HEK293 (cell line): ENCODE measurements at regions not wholly inside any gene's neighbourhood (a gene's known extent, or its start where the extent isn't known, plus 50 kb on each side); places are given as distances from the start of the nearest gene placed in this dataset.

Experiments
- CTCF ChIA-PET: fragments of 350-600 bp; formaldehyde crosslinking; extraction: SDS; loops from one replicate; lab custom pipeline; 2021; ENCODE audit warnings: antibody characterized with exemption; lab: Yijun Ruan, JAX
- POLR2A ChIA-PET: fragments of 300-600 bp; formaldehyde crosslinking; extraction: SDS; loops from one replicate; lab custom pipeline; 2020; ENCODE audit warnings: antibody characterized with exemption, inconsistent platforms; lab: Yijun Ruan, JAX
- H3K27ac ChIP-seq: fragments of 200-500 bp; sonication (Bioruptor generic); 2 replicates; pipeline ENCODE4 v1.5.1; 2014; ENCODE audit warnings: low read depth, low read length, control low read depth, inconsistent platforms; ENCODE audit errors: extremely low read depth
- H3K36me3 ChIP-seq, 2 experiments: fragments of 200-500 bp in 1 of 2; sonication (Bioruptor generic) in 1 of 2; 1 replicate in 1 of 2; 2 replicates in 1 of 2; pipeline ENCODE4 v1.5.1; 2014 to 2017; ENCODE audit warnings: inconsistent platforms in 2 of 2, low read length in 2 of 2; ENCODE audit not compliant: control insufficient read depth in 2 of 2, insufficient read depth in 1 of 2
- H3K4me1 ChIP-seq: fragments of 200-500 bp; sonication (Bioruptor generic); 2 replicates; pipeline ENCODE4 v1.5.1; 2014; ENCODE audit warnings: mild to moderate bottlenecking, low read length, inconsistent platforms; ENCODE audit not compliant: control insufficient read depth, insufficient read depth
- H3K4me3 ChIP-seq: 2 replicates; pipeline ENCODE4 v1.5.1; 2011; ENCODE audit warnings: low read depth, mild to moderate bottlenecking, control low read depth, low read length, moderate library complexity
- H3K9me3 ChIP-seq: fragments of 200-500 bp; sonication (Bioruptor generic); 2 replicates; pipeline ENCODE4 v1.5.1; 2014; ENCODE audit warnings: low read depth, low read length, inconsistent platforms; ENCODE audit not compliant: control insufficient read depth, insufficient read depth
- KLF8 ChIP-seq: fragments of 450-650 bp; formaldehyde crosslinking; IDR thresholded peaks from 2 replicates; pipeline ENCODE4 v1.5.1; 2016; ENCODE audit warnings: missing biosample characterization, missing genetic modification characterization
- KLF9 ChIP-seq: fragments of 450-650 bp; formaldehyde crosslinking; IDR thresholded peaks from 2 replicates; pipeline ENCODE4 v1.5.1; 2016; ENCODE audit warnings: missing biosample characterization, missing genetic modification characterization, low read depth
- MEIS1 ChIP-seq: sonication (generic); formaldehyde crosslinking; IDR thresholded peaks from 2 replicates; pipeline ENCODE4 v1.8.1; 2022; ENCODE audit warnings: missing genetic modification reagents, mild to moderate bottlenecking, borderline replicate concordance
- OSR2 ChIP-seq: fragments of 450-650 bp; formaldehyde crosslinking; IDR thresholded peaks from 2 replicates; pipeline ENCODE4 v1.5.1; 2016; ENCODE audit warnings: missing biosample characterization, missing genetic modification characterization
- ZFP3 ChIP-seq: fragments of 450-650 bp; formaldehyde crosslinking; IDR thresholded peaks from 2 replicates; pipeline ENCODE4 v1.5.1; 2016; ENCODE audit warnings: low read depth, missing biosample characterization, missing genetic modification characterization
- ZNF121 ChIP-seq: fragments of 450-650 bp; formaldehyde crosslinking; IDR thresholded peaks from 2 replicates; pipeline ENCODE4 v1.5.1; 2016; ENCODE audit warnings: missing biosample characterization, missing genetic modification characterization
- ZNF221 ChIP-seq: fragments of 450-650 bp; formaldehyde crosslinking; IDR thresholded peaks from 2 replicates; pipeline ENCODE4 v1.5.1; 2017; ENCODE audit warnings: missing biosample characterization, missing genetic modification characterization, borderline replicate concordance
- ZNF23 ChIP-seq: fragments of 450-650 bp; formaldehyde crosslinking; IDR thresholded peaks from 2 replicates; pipeline ENCODE4 v1.5.1; 2016; ENCODE audit warnings: missing biosample characterization, missing genetic modification characterization, borderline replicate concordance
- ZNF292 ChIP-seq: fragments of 450-650 bp; formaldehyde crosslinking; IDR thresholded peaks from 2 replicates; pipeline ENCODE4 v1.5.1; 2016; ENCODE audit warnings: low read depth, missing biosample characterization, missing genetic modification characterization, borderline replicate concordance
- ZNF366 ChIP-seq: fragments of 450-650 bp; formaldehyde crosslinking; conservative IDR thresholded peaks from 2 replicates; pipeline ENCODE4 v1.5.1; 2016; ENCODE audit warnings: missing biosample characterization, missing genetic modification characterization
- ZNF473 ChIP-seq: fragments of 450-650 bp; formaldehyde crosslinking; IDR thresholded peaks from 2 replicates; pipeline ENCODE4 v1.5.1; 2017; ENCODE audit warnings: missing biosample characterization, missing genetic modification characterization
- ZNF544 ChIP-seq: fragments of 450-650 bp; formaldehyde crosslinking; IDR thresholded peaks from 2 replicates; pipeline ENCODE4 v1.5.0; 2017; ENCODE audit warnings: missing biosample characterization, missing genetic modification characterization
- ZNF660 ChIP-seq: fragments of 450-650 bp; IDR thresholded peaks from 2 replicates; pipeline ENCODE4 v1.5.1; 2018; ENCODE audit warnings: missing biosample characterization, mild to moderate bottlenecking, missing genetic modification characterization
- ZSCAN30 ChIP-seq: fragments of 450-650 bp; IDR thresholded peaks from 2 replicates; pipeline ENCODE4 v1.5.1; 2018; ENCODE audit warnings: missing biosample characterization, mild to moderate bottlenecking, missing genetic modification characterization, moderate library complexity
- TF ChIP-seq, protein P1 (sequence below): fragments of 450-650 bp; formaldehyde crosslinking; IDR thresholded peaks from 2 replicates; pipeline ENCODE4 v1.5.1; 2016; ENCODE audit warnings: missing biosample characterization, missing genetic modification characterization, low read depth
- TF ChIP-seq, protein P2 (sequence below): fragments of 450-650 bp; formaldehyde crosslinking; IDR thresholded peaks from 2 replicates; pipeline ENCODE4 v1.5.1; 2017; ENCODE audit warnings: missing biosample characterization, missing genetic modification characterization
- TF ChIP-seq, protein P3 (sequence below): fragments of 450-650 bp; formaldehyde crosslinking; IDR thresholded peaks from 2 replicates; pipeline ENCODE4 v1.5.1; 2016; ENCODE audit warnings: missing biosample characterization, missing genetic modification characterization
- TF ChIP-seq, protein P4 (sequence below): fragments of 450-650 bp; formaldehyde crosslinking; IDR thresholded peaks from 2 replicates; pipeline ENCODE4 v1.5.1; 2017; ENCODE audit warnings: missing biosample characterization, missing genetic modification characterization
- TF ChIP-seq, protein P5 (sequence below): fragments of 450-650 bp; formaldehyde crosslinking; conservative IDR thresholded peaks from 2 replicates; pipeline ENCODE4 v1.5.1; 2016; ENCODE audit warnings: low read depth, missing biosample characterization, missing genetic modification characterization

DNA sequence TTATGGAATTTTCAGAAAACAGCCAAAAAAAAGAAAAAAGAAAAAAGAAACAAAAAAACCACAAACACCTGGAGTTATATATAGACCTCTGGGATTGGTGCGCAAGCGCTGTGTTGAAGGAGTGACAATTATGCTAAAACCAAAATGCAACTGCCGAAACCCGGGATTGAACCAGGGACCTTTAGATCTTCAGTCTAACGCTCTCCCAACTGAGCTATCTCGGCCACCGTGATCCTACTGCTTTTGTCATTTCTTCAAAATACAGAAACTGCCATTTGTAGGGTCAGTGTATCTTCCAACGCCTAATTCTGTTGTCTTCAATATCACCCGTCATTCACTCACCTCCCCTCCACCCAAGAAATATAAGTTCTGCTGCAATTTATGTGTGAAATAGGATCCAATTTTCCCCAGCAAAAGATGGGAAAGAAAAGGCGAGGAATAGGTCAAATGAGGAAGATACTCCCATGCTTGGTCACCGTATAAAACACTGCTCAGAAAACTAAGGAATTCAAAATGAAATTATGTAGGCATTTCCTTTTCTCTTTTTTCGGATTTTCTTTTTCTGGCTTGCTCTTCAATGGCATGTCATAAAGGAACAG lies 116.0 kb downstream of the TRIM27 start (continued):
- TF ChIP-seq, protein P1, sequence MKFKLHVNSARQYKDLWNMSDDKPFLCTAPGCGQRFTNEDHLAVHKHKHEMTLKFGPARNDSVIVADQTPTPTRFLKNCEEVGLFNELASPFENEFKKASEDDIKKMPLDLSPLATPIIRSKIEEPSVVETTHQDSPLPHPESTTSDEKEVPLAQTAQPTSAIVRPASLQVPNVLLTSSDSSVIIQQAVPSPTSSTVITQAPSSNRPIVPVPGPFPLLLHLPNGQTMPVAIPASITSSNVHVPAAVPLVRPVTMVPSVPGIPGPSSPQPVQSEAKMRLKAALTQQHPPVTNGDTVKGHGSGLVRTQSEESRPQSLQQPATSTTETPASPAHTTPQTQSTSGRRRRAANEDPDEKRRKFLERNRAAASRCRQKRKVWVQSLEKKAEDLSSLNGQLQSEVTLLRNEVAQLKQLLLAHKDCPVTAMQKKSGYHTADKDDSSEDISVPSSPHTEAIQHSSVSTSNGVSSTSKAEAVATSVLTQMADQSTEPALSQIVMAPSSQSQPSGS (tag by site-specific recombination): no peak
- TF ChIP-seq ZNF121 (tag by site-specific recombination) (no peak), ZFP3 (tag by site-specific recombination) (no peak), KLF9 (tag by site-specific recombination) (no peak), ZNF292 (tag by site-specific recombination) (no peak), ZNF221 (tag by site-specific recombination) (no peak), ZNF366 (tag by site-specific recombination) (peak; percentile 69)
- TF ChIP-seq, protein P2, sequence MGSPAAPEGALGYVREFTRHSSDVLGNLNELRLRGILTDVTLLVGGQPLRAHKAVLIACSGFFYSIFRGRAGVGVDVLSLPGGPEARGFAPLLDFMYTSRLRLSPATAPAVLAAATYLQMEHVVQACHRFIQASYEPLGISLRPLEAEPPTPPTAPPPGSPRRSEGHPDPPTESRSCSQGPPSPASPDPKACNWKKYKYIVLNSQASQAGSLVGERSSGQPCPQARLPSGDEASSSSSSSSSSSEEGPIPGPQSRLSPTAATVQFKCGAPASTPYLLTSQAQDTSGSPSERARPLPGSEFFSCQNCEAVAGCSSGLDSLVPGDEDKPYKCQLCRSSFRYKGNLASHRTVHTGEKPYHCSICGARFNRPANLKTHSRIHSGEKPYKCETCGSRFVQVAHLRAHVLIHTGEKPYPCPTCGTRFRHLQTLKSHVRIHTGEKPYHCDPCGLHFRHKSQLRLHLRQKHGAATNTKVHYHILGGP: no peak
- TF ChIP-seq, protein P3, sequence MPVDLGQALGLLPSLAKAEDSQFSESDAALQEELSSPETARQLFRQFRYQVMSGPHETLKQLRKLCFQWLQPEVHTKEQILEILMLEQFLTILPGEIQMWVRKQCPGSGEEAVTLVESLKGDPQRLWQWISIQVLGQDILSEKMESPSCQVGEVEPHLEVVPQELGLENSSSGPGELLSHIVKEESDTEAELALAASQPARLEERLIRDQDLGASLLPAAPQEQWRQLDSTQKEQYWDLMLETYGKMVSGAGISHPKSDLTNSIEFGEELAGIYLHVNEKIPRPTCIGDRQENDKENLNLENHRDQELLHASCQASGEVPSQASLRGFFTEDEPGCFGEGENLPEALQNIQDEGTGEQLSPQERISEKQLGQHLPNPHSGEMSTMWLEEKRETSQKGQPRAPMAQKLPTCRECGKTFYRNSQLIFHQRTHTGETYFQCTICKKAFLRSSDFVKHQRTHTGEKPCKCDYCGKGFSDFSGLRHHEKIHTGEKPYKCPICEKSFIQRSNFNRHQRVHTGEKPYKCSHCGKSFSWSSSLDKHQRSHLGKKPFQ (tag by site-specific recombination): no peak

DNA sequence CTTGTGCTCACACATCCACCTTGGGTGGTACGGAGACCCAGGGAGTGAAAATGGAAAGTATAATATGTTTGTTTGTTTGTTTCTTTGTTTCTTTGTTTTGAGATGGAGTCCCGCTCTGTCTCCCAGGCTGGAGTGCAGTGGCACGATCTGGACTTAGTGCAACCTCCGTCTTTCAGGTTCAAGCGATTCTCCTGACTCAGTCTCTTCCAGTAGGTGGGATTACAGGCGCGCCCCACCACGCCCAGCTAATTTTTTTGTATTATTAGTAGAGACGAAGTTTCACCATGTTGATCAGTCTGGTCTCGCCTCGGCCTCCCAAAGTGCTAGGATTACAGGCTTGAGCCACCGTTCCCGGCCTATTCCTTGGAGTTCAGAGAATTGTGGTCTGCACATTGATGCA lies 115.4 kb downstream of the TRIM27 start:
- CTCF ChIA-PET: interaction anchor here (0.6 to 1.0 kb wide), 3 partner anchors 11 to 230 kb away, joined by 3 read pairs; no protein-coding TSS in a partner anchor
- Histone ChIP-seq H3K4me3 (no peak overlapping the region), H3K4me1 (no peaks in the 10 kb centered on the region), H3K36me3 (no peaks in the 10 kb centered on the region), H3K9me3 (no peaks in the 10 kb centered on the region), H3K27ac (no peak overlapping the region)
- no peak for TF ChIP-seq ZNF473 (tag by site-specific recombination)
- TF ChIP-seq, protein P4, sequence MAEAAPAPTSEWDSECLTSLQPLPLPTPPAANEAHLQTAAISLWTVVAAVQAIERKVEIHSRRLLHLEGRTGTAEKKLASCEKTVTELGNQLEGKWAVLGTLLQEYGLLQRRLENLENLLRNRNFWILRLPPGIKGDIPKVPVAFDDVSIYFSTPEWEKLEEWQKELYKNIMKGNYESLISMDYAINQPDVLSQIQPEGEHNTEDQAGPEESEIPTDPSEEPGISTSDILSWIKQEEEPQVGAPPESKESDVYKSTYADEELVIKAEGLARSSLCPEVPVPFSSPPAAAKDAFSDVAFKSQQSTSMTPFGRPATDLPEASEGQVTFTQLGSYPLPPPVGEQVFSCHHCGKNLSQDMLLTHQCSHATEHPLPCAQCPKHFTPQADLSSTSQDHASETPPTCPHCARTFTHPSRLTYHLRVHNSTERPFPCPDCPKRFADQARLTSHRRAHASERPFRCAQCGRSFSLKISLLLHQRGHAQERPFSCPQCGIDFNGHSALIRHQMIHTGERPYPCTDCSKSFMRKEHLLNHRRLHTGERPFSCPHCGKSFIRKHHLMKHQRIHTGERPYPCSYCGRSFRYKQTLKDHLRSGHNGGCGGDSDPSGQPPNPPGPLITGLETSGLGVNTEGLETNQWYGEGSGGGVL (tag by site-specific recombination): no peak
- TF ChIP-seq ZSCAN30 (tag by site-specific recombination): no peak
- no peak for TF ChIP-seq ZNF23 (tag by site-specific recombination)
- no peak for TF ChIP-seq ZNF221 (tag by site-specific recombination)
- TF ChIP-seq KLF8 (tag by site-specific recombination): no peak
- TF ChIP-seq ZNF544 (tag by site-specific recombination): no peak
- TF ChIP-seq MEIS1: no peak
- TF ChIP-seq, protein P5, sequence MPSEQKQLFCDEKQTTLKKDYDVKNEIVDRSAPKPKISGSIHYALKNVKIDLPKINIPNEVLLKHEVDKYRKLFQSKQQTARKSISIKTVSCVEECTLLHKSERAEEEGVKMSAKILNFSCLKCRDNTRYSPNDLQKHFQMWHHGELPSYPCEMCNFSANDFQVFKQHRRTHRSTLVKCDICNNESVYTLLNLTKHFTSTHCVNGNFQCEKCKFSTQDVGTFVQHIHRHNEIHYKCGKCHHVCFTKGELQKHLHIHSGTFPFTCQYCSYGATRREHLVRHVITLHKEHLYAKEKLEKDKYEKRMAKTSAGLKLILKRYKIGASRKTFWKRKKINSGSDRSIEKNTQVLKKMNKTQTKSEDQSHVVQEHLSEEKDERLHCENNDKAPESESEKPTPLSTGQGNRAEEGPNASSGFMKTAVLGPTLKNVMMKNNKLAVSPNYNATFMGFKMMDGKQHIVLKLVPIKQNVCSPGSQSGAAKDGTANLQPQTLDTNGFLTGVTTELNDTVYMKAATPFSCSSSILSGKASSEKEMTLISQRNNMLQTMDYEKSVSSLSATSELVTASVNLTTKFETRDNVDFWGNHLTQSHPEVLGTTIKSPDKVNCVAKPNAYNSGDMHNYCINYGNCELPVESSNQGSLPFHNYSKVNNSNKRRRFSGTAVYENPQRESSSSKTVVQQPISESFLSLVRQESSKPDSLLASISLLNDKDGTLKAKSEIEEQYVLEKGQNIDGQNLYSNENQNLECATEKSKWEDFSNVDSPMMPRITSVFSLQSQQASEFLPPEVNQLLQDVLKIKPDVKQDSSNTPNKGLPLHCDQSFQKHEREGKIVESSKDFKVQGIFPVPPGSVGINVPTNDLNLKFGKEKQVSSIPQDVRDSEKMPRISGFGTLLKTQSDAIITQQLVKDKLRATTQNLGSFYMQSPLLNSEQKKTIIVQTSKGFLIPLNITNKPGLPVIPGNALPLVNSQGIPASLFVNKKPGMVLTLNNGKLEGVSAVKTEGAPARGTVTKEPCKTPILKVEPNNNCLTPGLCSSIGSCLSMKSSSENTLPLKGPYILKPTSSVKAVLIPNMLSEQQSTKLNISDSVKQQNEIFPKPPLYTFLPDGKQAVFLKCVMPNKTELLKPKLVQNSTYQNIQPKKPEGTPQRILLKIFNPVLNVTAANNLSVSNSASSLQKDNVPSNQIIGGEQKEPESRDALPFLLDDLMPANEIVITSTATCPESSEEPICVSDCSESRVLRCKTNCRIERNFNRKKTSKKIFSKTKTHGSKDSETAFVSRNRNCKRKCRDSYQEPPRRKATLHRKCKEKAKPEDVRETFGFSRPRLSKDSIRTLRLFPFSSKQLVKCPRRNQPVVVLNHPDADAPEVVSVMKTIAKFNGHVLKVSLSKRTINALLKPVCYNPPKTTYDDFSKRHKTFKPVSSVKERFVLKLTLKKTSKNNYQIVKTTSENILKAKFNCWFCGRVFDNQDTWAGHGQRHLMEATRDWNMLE (tag by site-specific recombination): no peak
- TF ChIP-seq ZNF660 (tag by site-specific recombination): no peak
- no peak for TF ChIP-seq OSR2 (tag by site-specific recombination)
- POLR2A ChIA-PET: interaction anchor here (1.0 to 2.7 kb wide), 2 partner anchors 13 to 58 kb away, joined by 3 to 15 read pairs; no protein-coding TSS in a partner anchor
